GM23248 (cell line): ENCODE measurements at regions not wholly inside any gene's neighbourhood (a gene's known extent, or its start where the extent isn't known, plus 50 kb on each side); places are given as distances from the start of the nearest gene placed in this dataset.

ENCODE experiments used
- EZH2 ChIP-seq: fragments of 200-600 bp; sonication (generic); IDR thresholded peaks from 2 replicates; pipeline ENCODE4 v1.6.1; 2018; ENCODE audit warnings: antibody characterized with exemption, mild to moderate bottlenecking; ENCODE audit not compliant: insufficient read depth, poor library complexity, severe bottlenecking
- EZH2phosphoT487 ChIP-seq: fragments of 200-600 bp; sonication (generic); IDR thresholded peaks from 2 replicates; pipeline ENCODE4 v1.6.1; 2018; ENCODE audit warnings: antibody characterized with exemption, moderate library complexity, mild to moderate bottlenecking, low read depth; ENCODE audit not compliant: insufficient read depth

- TF ChIP-seq EZH2 = no peak
- no peak for TF ChIP-seq EZH2phosphoT487
Measured at GRCh38 chr2:239753401-239753837, 271.7 kb downstream of the NDUFA10 start.
